ENCODE measurements at regions not wholly inside any gene's neighbourhood (a gene's known extent, or its start where the extent isn't known, plus 50 kb on each side); places are given as distances from the start of the nearest gene placed in this dataset.

DNA sequence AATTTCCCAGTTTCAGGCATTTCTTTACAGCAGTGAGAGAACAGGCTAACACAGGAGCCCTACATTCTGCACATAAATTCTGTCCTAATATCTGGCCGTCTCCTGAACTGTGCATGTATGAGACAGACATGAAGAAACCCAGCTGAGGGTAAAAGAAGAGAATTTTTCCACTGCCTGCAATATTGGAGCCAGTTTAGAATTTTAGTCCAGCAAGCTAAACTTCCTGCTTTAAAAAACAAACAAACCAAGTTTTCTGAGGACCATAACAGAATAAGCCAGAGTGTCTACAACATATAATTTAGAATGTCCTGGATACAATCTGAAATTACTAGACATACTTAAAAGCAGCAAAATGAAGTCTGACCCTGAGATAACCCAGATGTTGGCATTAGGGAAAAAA, 215.1 kb upstream of the KLHL29 start:
- Histone ChIP-seq H3K9ac (ENCODE audit: low read depth, low read length) (no peak overlapping the region), H3K36me3 (ENCODE audit: insufficient read depth, low read length) (no peaks in the 10 kb centered on the region), H3K4me2 (ENCODE audit: low read length) (no peak overlapping the region), H3K4me1 (ENCODE audit: control insufficient read depth, insufficient read depth, low read length) (no peaks in the 10 kb centered on the region), H3K9me3 (replicated peaks; ENCODE audit: low read length) (no peaks in the 10 kb centered on the region), H3K27me3 (ENCODE audit: control insufficient read depth, insufficient read depth, low read length) (no peaks in the 10 kb centered on the region), H3K4me3 (ENCODE audit: low read length) (no peak overlapping the region)

DNA sequence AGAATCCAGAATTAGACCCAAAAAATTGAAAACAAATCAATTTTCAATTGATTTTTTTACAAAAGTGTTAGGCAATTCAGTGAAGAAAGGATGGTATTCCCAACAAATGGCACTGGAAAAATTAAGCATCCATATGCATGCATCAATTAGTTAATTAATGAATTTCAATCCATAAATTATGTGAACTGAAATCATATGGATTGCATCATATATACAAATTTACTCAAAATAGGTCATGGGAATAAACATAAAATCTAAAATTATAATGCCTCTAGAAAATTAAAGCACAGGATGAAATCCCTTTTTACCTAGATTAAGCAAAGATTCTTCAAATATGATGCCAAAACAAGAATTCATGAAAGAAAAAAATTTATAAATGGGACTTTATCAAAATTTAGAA, 213.9 kb upstream of the KLHL29 start:
- Histone ChIP-seq H3K36me3 (ENCODE audit: insufficient read depth, low read length) (no peaks in the 10 kb centered on the region), H3K4me2 (ENCODE audit: low read length) (no peak overlapping the region), H3K4me3 (ENCODE audit: low read length) (no peak overlapping the region), H3K4me1 (ENCODE audit: control insufficient read depth, insufficient read depth, low read length) (no peaks in the 10 kb centered on the region), H3K9me3 (replicated peaks; ENCODE audit: low read length) (no peaks in the 10 kb centered on the region), H3K9ac (ENCODE audit: low read depth, low read length) (no peak overlapping the region), H3K27me3 (ENCODE audit: control insufficient read depth, insufficient read depth, low read length) (no peaks in the 10 kb centered on the region)

DNA sequence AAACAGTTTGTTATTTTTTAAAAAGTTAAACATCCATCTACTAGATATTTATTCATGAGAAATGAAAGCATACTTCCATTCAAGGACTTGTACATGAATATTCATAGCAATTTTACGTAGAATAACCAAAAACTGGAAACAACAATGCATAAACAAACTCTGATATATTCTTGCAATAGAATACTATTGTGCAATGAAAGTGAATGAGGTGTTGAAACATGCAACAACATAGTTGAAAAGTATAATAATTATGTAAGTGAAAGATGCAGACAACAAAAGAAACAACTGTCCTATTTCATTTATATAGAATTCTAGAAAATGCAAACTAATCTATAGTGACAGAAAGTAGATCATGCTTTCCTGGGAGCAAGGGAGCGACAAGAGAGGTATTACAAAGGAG, 206.6 kb upstream of the KLHL29 start:
- Histone ChIP-seq H3K9me3 (replicated peaks; ENCODE audit: low read length) (no peaks in the 10 kb centered on the region), H3K4me1 (ENCODE audit: control insufficient read depth, insufficient read depth, low read length) (no peaks in the 10 kb centered on the region), H3K9ac (ENCODE audit: low read depth, low read length) (no peak overlapping the region), H3K36me3 (ENCODE audit: insufficient read depth, low read length) (no peaks in the 10 kb centered on the region), H3K4me3 (ENCODE audit: low read length) (no peak overlapping the region), H3K4me2 (ENCODE audit: low read length) (no peak overlapping the region), H3K27me3 (ENCODE audit: control insufficient read depth, insufficient read depth, low read length) (no peaks in the 10 kb centered on the region)

DNA sequence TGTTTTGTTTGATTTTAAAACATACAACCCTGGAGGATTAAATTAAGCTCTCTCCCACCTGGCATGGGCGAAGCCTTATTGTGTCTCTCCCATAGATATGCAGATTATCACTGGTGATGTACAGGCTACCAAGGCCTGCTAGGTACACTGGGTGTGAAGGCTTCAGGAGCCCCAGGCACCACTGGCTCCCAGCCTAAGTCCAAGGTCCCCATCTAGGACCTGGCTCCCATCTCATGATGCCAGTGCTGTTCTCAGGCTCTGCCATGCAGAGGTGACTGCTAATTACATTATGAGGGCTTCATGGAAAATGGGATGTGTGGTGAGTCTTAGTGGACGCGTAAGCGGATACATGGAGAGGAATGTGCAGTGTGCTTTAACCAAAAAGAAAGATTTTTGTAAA, 201.2 kb upstream of the KLHL29 start:
- Histone ChIP-seq H3K4me2 (ENCODE audit: low read length) (no peak overlapping the region), H3K27me3 (ENCODE audit: control insufficient read depth, insufficient read depth, low read length) (peaks cover 6% of the 10 kb centered on the region), H3K36me3 (ENCODE audit: insufficient read depth, low read length) (no peaks in the 10 kb centered on the region), H3K4me1 (ENCODE audit: control insufficient read depth, insufficient read depth, low read length) (no peaks in the 10 kb centered on the region), H3K4me3 (ENCODE audit: low read length) (no peak overlapping the region), H3K9me3 (replicated peaks; ENCODE audit: low read length) (no peaks in the 10 kb centered on the region), H3K9ac (ENCODE audit: low read depth, low read length) (no peak overlapping the region)

DNA sequence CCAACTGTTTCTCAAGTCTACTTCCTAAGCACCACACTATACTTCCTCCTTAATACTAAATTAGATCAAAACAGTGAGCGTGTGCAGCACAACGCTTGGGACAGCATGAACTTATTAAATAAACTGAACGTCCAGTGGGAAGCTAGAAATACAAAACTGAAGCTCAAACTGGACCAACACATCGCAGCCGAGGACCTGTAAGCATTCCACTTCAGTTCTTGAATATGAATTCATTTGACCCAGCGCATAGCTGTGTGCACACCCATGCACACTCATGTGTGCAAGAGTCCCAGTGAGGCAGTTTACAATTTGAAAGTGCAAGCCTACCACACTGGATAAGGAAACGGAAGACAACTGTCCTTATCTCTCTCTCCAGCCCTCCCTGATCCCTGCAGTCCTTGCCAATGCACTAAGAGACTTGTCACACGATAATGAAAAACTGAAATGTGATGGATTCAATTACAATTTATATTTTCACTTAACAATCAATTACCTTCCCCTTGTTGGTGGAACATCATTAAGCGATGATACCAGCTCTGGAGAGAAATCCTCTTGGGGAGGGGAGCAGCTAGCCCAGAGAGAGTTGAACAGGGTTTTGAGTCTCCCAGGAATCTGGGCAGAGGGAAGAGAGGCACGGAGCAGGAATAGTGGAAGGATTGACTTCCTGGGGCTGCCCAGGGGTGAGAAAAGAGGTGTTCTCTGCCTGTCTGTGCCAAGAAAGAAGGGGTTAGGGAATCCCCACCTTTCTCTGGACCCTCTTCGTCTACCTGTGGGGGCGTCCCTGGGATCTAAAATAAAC, 186.5 kb upstream of the KLHL29 start:
- Histone ChIP-seq H3K4me2 (ENCODE audit: low read length) (no peak overlapping the region), H3K4me1 (ENCODE audit: control insufficient read depth, insufficient read depth, low read length) (no peaks in the 10 kb centered on the region), H3K27me3 (ENCODE audit: control insufficient read depth, insufficient read depth, low read length) (peaks cover 6% of the 10 kb centered on the region), H3K9me3 (replicated peaks; ENCODE audit: low read length) (no peaks in the 10 kb centered on the region), H3K4me3 (ENCODE audit: low read length) (no peak overlapping the region), H3K9ac (ENCODE audit: low read depth, low read length) (no peak overlapping the region), H3K36me3 (ENCODE audit: insufficient read depth, low read length) (no peaks in the 10 kb centered on the region)

DNA sequence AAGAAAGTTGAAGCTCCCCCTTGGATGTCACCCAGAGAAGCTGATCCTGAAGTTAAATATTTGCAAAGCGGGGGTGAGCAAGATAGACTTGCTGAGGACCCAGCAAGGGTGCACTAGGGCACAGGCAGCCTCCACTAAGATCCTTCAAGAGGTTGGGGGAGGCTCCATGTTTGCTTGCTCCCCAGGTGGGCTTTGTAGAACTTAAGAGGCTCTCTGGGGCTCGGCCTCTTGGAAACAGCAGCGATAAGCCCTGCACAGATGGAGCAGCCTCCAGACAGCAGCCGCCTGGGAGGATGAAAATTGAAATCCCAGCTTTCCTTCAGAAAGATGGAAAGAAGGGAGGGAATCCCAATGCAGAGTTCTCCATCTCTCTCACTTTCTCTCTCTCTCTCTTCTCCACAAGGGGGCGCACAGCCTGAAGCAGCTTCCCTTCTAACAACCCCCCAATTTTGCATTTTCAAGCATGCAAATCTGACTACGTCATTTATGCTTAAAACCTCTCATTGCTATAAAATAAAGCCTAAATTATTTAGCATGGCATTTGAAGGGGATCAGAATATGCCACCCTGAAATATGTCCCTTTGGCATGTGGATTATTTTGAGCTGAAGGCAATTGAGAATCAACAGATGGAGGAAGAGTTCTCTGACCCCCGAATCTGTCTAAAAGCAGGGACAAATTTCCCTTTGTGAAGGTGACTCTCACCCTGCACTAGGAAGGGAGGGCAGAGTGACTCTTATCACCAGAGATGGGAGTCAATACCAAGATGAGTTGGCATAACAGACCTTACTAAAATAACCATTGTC, 185.7 kb upstream of the KLHL29 start:
- Histone ChIP-seq H3K36me3 (ENCODE audit: insufficient read depth, low read length) (no peaks in the 10 kb centered on the region), H3K4me3 (ENCODE audit: low read length) (no peak overlapping the region), H3K9ac (ENCODE audit: low read depth, low read length) (no peak overlapping the region), H3K4me1 (ENCODE audit: control insufficient read depth, insufficient read depth, low read length) (no peaks in the 10 kb centered on the region), H3K27me3 (ENCODE audit: control insufficient read depth, insufficient read depth, low read length) (peaks cover 6% of the 10 kb centered on the region), H3K9me3 (replicated peaks; ENCODE audit: low read length) (no peaks in the 10 kb centered on the region), H3K4me2 (ENCODE audit: low read length) (no peak overlapping the region)

DNA sequence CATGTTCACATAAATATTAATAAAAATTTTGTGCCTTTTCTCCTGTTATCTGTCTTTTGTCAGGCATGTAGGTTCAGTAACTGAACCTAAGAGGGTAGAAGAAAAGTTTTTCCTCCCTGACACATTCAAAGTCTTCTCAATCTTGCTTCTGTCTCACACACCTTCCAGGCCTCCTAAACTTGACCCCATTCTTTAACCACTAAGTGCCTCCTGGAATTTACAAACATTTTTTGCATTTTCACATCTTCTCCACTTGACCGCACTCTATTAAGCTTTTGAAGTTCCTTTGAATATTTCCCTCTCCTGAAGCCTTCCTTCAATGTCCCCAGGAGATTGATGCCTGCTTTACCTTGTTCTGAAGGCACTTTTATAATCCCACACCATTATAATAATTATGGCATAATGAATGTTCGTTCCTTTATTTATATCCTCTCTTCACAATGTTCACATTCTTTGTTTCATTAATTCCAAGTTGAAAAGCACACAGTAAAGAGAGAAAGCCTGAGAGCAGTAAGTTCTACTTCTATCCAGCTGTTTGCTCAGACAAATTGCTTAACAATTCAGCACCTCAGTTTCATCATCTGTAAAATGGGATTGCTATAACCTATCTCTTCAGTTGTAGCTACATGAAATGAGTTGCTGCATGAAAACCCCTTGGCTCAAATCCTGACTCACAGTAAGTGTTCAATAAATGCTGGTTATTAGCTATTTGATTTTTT, 184.8 kb upstream of the KLHL29 start:
- Histone ChIP-seq H3K27me3 (ENCODE audit: control insufficient read depth, insufficient read depth, low read length) (peaks cover 6% of the 10 kb centered on the region), H3K9ac (ENCODE audit: low read depth, low read length) (no peak overlapping the region), H3K4me1 (ENCODE audit: control insufficient read depth, insufficient read depth, low read length) (no peaks in the 10 kb centered on the region), H3K4me2 (ENCODE audit: low read length) (no peak overlapping the region), H3K4me3 (ENCODE audit: low read length) (no peak overlapping the region), H3K9me3 (replicated peaks; ENCODE audit: low read length) (no peaks in the 10 kb centered on the region), H3K36me3 (ENCODE audit: insufficient read depth, low read length) (no peaks in the 10 kb centered on the region)

DNA sequence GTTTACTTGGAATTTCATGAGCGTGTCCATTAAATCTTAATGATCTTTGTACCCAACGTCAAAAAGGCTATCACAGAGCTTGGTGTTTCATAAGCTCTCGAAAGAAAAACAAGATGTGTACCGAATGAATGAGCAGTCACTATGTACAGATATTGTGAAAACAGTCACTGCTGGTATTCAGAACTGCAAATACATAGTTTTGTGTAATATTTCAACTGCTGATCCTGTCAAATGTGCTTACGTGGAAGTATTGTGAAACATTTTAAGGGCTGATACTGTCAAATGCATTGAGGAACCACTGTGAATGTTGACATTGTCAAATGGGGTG, 184.2 kb upstream of the KLHL29 start:
- H3K36me3 ChIP-seq (ENCODE audit: insufficient read depth, low read length): no peaks in the 10 kb centered on the region
- no peak overlapping the region for H3K4me2 ChIP-seq (ENCODE audit: low read length)

DNA sequence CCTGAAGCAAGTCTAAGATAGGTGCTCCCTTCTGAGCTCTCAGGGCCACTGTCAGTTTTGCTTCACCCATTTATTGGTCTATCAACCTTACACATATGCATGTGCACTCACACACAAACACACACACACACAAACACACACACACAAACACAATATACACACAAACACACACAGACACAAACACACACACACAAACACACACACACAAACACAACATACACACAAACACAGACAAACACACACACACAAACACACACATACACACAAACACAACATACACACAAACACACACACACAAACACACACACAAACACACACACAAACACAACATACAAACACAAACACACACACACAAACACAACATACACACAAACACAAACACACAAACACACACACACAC, 181.6 kb upstream of the KLHL29 start:
- Histone ChIP-seq H3K4me1 (ENCODE audit: control insufficient read depth, insufficient read depth, low read length) (no peaks in the 10 kb centered on the region), H3K4me2 (ENCODE audit: low read length) (no peak overlapping the region), H3K9me3 (replicated peaks; ENCODE audit: low read length) (no peaks in the 10 kb centered on the region), H3K9ac (ENCODE audit: low read depth, low read length) (no peak overlapping the region), H3K36me3 (ENCODE audit: insufficient read depth, low read length) (no peaks in the 10 kb centered on the region), H3K4me3 (ENCODE audit: low read length) (no peak overlapping the region), H3K27me3 (ENCODE audit: control insufficient read depth, insufficient read depth, low read length) (peaks cover 11% of the 10 kb centered on the region)

More for the DNA sequence above, 184.2 kb upstream of the KLHL29 start:
- Histone ChIP-seq H3K4me3 (ENCODE audit: low read length) (no peak overlapping the region), H3K9ac (ENCODE audit: low read depth, low read length) (no peak overlapping the region), H3K9me3 (replicated peaks; ENCODE audit: low read length) (no peaks in the 10 kb centered on the region), H3K27me3 (ENCODE audit: control insufficient read depth, insufficient read depth, low read length) (peaks cover 8% of the 10 kb centered on the region), H3K4me1 (ENCODE audit: control insufficient read depth, insufficient read depth, low read length) (no peaks in the 10 kb centered on the region)

DNA sequence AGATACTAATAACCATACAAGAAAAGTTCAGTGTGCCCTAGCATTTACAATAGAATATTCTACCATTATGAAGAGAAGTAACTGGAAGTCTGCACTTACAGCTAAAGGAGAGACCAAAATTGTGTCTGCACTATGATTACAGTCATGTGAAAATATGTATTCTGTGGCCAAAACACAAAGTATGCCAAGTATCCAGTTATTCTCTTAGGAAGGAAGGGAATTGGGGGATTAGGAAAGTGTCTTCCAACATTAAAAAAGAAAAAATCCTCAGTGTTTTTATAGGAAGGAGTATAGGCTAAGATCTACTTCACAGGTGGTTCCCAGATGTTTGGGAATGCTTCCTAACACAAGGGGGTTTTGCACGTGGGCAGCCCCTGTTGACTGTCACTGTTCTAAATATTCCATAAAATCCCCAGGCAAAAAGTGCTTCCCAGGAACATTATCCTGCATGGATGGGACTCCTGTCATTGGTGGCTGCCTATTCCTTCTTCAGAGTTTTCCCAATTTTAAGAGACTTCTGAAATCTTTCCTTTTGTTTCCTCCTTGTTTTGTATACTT, 180.2 kb upstream of the KLHL29 start:
- no peak overlapping the region for H3K9ac ChIP-seq (ENCODE audit: low read depth, low read length)

DNA sequence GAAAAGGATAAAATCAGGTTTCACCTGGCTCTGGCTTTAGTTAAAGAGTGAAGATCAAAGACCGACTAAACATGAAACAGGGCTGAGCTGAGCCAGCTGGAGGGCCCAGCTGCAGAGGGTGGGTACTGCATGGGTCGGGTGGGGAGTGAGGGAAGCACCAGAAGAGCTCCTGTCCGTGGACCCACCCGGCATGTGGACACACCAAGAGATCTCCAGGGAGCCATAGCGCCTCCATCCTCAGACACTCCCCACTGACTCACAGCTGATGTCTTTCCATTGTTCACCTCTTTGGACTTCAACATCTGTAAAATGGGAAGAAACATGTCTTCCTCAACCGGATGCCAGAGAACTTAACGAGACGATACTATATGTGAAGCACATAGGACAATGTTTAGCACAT, 178.3 kb upstream of the KLHL29 start:
- Histone ChIP-seq H3K4me1 (ENCODE audit: control insufficient read depth, insufficient read depth, low read length) (no peaks in the 10 kb centered on the region), H3K4me2 (ENCODE audit: low read length) (no peak overlapping the region), H3K4me3 (ENCODE audit: low read length) (no peak overlapping the region), H3K27me3 (ENCODE audit: control insufficient read depth, insufficient read depth, low read length) (peaks cover 7% of the 10 kb centered on the region), H3K9ac (ENCODE audit: low read depth, low read length) (no peak overlapping the region), H3K36me3 (ENCODE audit: insufficient read depth, low read length) (no peaks in the 10 kb centered on the region), H3K9me3 (replicated peaks; ENCODE audit: low read length) (no peaks in the 10 kb centered on the region)

More for the DNA sequence above, 180.2 kb upstream of the KLHL29 start:
- Histone ChIP-seq H3K36me3 (ENCODE audit: insufficient read depth, low read length) (no peaks in the 10 kb centered on the region), H3K9me3 (replicated peaks; ENCODE audit: low read length) (no peaks in the 10 kb centered on the region), H3K4me2 (ENCODE audit: low read length) (no peak overlapping the region), H3K4me3 (ENCODE audit: low read length) (no peak overlapping the region), H3K27me3 (ENCODE audit: control insufficient read depth, insufficient read depth, low read length) (peaks cover 11% of the 10 kb centered on the region), H3K4me1 (ENCODE audit: control insufficient read depth, insufficient read depth, low read length) (no peaks in the 10 kb centered on the region)

All from skeletal muscle satellite cell (primary cell).